ENCODE measurements at regions not wholly inside any gene's neighbourhood (a gene's known extent, or its start where the extent isn't known, plus 50 kb on each side); places are given as distances from the start of the nearest gene placed in this dataset.

DNA sequence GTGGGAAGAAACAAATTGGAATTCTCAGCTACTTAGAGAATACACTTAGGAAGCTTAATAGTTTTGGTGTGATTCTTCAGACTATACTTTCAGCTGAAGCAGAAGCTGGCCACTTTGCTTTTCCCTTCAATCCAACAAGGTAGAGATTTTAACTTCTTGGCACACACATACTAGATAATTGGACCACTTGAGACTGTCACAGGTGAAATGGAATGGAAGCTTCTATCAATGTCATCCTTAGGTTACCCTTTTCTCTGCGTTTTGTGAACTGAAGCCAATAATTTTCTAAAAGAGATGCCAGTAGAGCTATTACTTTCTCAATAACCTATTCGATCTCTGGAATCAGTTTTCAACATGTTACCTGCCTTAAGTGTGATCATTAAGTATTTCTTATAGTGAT, 405.3 kb downstream of the PCDH20 start:
- no peak for TF ChIP-seq CTCF (IDR thresholded peaks at IDR 0.05)
- no peak for TF ChIP-seq POLR2A (IDR thresholded peaks at IDR 0.05)
